Amniotic epithelial cell (primary cell): ENCODE measurements at regions not wholly inside any gene's neighbourhood (a gene's known extent, or its start where the extent isn't known, plus 50 kb on each side); places are given as distances from the start of the nearest gene placed in this dataset.
"Not testable (repeated sequence)": the region's sequence is repeated elsewhere in the genome, so short reads cannot be mapped to it uniquely, and the experiment has no call there.

Experiments used
- DNase-seq: peaks from one replicate; pipeline ENCODE4 v3.0.0-alpha.2; 2010; ENCODE audit warnings: low read depth

DNA sequence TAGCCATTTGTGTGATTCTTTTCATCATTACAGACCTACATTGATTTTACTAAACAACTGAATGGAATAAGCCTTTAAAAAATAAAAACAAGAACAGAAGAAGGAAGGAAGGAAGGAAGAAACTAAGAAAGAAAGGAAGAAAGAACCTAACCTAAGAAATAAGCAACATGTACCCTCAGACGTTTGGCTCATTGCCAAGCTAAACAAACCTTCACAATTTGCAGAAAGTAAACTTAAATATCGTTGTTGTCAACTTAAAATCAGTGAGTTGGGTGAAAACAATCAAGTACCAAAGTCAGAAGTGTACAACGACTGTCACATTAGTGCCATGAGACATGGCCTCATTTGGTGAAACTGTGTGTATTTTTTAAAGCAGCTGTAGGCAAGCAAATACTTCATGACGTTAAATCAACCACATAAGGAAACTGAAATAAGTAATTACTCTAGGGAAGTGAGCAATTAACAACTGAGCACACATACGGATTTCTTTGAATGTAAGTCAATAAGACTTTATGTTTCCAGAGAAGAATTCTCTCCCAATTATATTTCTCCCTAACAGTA, 313.1 kb upstream of the TMPRSS15 start:
- no peak for DNase-seq

DNA sequence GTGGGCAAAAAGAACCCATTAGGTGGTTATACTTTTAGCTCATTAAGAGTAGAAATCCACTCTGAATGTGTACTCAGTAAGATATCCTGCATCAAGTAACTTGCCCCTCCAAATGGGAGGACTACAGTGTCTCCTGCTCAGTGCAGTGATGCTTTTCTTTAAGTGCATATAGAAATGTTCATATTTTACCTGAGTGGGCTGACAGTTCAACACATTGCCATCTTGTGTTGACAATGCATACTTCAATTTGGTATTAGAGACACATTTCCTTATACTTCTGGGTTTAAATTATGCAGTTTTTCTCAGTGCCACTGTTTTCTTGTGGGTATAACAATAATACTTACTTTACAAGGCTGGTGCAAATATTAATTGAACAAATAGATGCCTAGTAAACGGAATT, 318.6 kb upstream of the TMPRSS15 start:
- no peak for DNase-seq

DNA sequence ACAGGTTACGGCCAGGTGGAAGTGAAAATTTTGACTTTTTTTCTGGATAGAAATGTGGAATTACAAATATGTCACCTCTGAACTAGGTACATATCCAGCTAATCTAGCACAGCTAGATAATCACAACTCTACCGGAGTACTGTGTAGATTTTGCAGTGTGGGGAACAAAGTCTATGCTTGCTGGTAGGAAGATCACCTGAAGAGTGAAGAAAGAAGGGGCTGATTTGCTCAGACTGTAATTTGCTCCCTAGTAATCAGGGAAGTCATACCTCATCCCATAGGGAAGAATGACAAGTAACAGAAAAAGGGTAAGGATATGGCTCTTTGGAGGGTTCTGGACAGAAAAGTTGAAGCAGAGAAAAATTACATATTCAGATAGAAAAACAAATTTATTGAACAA, 319.6 kb upstream of the TMPRSS15 start:
- no peak for DNase-seq

DNA sequence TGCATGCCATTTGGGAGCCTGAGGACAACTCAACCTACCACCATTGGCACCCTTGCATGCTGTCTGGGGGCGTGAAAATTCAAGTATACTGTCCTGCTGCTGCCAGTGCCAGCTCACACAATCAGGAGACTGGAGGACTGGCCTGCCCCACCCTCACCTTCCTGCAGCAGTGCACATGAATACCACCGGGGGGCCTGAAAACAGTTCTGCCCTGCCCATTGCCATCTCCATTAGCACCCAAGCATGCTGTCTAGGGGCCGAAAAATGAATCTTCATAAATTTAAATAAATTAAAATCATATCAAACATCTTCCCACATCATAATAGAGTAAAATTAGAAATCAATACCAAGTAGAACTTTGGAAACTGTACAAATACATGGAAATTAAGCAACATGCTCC, 322.1 kb upstream of the TMPRSS15 start:
- peak; percentile 1 for DNase-seq

DNA sequence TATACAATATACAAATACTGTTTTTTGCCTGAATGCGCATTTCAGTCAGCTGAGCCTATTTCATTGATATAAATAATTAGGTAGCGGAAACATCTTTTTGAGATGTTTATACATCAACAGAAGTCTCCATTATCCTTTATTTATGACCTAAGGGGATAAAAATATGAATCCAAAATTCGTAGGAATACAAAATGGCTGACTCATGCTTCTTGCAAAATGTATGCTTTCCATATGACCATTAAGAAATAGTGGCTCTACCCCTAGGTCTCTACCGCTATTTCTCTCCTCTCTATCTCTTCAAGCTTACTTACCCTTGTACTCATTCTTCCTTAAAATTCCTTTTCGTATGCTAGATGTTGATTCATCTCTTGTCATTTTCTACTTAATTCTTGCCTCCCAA, 338.4 kb upstream of the TMPRSS15 start:
- no peak for DNase-seq

DNA sequence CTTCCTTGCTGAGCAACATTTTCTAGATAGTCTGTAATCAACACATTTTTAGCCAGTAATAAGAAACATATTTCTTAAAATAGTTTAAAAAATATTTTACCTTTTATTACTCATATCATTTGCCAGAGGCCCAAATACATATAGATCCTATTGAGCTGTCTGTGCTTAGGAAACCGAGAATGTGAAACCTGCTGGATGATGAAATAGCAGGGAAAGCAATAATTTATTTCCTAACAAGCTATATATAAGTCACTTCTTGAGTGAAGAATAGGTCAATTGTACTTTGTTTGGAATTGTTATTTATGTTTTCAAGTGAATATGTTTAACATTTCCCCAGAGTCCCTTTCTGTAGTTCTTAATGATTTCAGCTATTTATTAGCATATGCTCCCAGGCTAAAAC, 339.9 kb upstream of the TMPRSS15 start:
- peak; percentile 3 for DNase-seq

DNA sequence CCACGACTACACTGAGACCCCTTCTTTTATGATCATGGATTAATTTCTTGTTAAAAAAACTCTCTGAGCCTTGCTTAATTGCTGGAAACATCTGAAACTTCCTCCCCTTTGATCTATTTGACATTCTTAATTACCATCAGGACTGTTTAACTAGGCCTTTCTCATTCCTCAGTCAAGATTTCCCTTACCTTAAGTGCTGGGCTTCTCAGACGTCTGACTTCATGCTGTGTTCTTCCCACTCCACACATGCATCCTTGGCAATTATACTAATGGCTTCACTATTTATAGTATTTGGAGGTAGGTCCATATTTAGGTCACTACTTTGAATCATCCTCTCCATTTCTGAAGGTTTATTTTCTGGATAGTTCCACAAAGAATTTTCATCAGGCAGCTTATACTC, 341.3 kb upstream of the TMPRSS15 start:
- no peak for DNase-seq

DNA sequence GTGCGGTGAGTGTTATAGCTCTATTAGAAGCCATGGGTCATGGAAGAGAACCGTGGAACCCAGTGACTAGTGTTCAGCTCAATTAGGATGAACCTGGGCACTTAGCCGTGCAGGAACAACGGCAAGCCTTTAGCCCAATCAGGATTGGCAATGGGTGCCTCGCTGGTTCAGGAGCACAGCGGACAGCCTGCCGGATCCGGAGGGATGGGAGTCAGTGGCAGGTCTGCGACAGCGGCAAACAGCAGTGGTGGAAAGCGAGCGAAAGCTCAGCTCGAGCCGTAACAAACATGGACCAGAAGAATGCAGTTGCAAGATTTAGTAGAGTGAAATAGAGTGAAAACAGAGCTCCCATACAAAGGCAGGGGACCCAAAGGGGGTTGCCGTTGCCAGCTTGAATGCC, 349.3 kb upstream of the TMPRSS15 start:
- not testable (repeated sequence) for DNase-seq

DNA sequence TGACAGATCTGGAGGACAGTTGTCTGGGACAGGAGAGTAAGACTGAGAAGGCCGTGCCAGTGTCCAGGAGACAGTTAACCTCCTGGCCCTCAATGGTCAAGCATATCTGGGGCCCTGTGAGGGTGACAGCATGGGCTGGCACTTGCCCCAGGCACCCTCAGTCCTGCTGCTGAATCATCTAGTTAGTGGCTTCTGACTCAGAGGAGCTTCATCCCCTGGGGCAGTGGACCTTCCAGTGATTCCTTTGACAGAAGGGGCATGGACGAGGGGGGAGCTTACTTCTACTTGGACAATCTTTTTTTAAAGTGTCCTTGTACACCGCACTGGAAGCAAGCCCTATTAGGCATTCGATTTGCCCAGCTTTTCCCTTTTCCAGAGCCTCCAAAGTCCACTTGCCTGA, 352.7 kb upstream of the TMPRSS15 start:
- DNase-seq, result not testable (repeated sequence)

DNA sequence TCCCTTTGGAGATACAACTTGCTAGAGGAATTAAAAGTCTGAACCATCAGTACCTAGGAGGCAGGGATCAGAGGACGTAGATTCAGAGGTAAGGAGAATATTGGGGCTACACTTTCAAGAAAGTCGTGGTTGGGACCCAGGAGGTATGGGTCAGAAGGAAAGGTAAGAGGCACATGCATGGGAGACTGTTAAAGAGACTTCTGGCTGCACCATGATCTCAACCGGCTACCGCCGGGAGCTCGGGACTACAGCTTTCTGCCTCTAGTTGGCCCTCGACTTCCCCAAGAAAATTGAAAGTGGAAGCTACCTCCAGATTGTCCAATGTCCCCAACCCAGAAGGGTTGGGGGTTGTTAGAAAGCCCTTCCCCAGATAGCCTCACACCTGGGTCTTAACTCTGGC, 355.7 kb upstream of the TMPRSS15 start:
- no peak for DNase-seq

DNA sequence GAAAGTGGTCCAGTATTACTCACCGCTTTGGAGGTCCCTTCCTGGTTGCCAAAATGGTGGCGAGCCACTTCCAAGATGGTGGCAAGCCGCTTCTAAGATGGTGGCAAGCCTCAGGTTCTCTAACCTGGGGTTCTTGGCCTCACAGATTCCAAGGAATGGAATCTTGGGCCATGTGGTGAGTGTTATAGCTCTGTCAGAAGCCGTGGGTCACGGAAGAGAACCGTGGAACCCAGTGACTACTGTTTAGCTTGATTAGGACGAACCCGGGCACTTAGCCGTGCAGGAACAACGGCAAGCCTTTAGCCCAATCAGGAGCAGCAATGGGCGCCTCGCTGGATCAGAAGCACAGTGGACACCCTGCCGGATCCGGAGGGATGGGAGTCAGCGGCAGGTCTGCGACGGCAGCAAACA, 356.2 kb upstream of the TMPRSS15 start:
- no peak for DNase-seq

DNA sequence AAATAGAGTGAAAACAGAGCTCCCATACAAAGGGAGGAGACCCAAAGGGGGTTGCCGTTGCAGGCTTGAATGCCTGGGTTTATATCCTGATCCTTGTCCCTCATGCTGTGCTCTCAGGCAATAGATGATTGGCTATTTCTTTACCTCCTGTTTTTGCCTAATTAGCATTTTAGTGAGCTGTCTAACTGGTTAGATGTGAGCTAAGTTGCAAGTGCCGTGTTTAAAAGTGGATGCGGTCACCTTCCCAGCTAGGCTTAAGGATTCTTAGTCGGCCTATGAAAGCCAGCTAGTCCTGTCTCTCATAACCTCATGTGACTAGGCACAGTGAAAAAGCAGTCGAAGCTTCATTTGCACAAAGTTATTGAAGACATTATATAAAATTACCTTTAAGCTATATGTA, 356.7 kb upstream of the TMPRSS15 start:
- DNase-seq, result no peak

DNA sequence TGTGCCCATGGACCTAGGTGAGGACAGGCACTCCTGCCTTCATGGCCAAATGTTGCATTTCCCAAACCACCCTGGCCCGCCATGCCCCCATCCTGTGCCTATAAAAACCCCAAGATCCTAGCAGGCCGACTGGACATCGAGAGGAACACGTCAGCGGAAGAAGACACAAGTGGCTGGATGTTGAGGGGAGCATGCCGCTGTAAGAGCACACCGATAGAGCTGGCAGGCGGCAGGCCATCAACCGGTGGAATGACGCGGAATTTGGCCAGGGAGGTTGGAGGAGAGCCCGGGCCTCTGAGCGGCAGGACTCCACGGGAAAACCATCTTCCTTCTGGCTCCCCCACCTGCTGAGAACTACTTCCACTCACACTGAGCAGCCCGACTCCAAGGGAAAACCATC, 361.1 kb upstream of the TMPRSS15 start:
- no peak for DNase-seq

DNA sequence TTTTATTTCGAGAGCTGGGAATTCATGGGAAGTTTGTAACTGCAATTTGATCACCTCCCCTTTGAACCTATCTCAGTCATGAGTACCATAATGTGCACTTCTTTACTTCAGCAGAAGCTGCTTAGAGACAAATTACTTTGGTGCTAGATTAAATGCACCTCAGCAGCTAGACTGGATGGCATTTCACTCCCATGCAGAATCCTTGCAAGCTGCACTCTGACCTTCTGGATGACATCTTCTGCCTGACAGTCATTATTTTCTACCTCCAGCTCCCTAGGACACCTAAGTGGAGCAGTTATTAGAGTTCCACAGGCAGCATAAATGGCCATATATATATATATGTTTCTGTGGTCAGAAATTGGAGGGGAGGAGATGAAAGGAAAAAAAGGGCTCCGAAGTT, 366.0 kb upstream of the TMPRSS15 start:
- DNase-seq, result no peak

DNA sequence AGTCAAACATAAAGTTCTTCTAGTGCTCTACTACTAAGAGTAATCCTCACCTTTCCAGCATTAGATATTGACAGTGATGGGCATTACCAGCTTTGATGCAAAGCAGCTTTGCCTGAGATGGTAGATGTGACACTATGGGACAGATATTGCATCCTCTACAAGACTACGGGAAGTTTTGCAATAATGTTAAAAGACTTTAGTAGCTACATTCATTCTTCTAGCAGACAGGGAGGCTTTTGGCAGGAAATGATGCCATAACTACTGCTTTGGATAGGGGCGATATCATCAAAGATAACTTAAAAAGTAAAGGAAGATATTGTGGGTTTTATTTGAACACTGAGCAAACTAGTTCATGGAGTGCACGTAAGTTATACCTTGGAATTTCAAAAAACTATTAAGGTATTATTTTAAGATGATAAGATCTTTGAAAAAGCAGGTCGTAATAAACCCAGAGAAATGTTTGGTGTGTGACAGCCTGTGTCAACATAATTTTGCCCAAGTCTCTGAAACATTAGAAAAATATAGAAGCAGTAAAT, 368.3 kb upstream of the TMPRSS15 start:
- DNase-seq, result peak; percentile 18

DNA sequence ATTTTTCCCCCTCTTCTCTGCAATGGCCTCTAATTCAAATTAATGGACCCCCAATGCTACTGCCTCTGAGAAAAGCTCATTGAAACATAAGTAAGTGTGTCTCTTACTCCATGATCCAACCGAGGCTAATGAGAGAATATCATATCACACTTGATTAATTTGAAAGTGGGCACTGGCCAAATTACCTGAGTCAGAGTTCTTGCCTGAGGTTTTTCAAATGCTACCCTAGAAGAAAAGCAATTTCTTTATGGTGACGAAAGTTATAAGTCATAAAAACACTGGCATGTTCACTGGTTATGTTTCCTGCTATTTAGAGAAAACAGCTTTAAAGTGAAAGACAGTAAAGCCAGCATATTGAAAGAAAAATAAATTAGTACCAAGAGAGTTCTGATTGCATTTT, 368.8 kb upstream of the TMPRSS15 start:
- peak; percentile 93 for DNase-seq

DNA sequence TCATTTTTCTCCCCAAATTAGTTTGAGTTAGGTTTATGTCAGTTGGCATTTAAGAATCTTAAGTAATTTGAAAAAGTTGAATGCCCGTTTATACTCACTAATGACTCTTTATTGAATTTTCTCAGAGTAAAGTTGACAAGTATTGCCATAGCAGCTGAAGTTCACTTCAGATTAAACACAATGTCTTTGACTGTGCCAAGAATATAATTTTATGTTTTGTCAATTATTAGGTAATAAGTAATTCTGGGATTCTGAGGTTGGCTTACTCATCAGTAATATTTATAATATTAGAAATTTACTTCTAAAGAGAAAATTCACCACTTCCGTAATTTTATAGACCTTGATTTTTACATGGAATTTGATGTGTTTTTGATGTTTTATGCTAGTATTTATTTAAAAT, 369.3 kb upstream of the TMPRSS15 start:
- peak; percentile 47 for DNase-seq

DNA sequence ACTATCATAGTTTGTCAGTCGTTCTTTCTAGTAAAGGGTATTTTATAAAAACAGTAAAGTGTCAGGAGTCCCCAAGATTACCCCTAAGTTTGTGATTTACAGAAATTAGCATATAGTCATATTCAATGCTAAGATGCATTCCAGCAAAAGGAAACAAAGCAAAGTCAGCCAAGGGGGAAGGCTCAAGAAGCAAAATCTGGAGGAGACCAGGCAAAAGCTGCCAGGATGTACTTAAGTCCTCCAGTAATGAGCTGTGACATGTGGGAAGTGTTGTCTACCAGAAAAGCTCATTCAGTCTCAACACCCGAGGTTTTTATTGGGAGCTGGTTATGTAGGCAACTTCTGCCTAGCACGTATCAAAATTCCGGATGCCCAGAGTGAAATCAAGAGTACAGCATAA, 373.4 kb upstream of the TMPRSS15 start:
- no peak for DNase-seq

DNA sequence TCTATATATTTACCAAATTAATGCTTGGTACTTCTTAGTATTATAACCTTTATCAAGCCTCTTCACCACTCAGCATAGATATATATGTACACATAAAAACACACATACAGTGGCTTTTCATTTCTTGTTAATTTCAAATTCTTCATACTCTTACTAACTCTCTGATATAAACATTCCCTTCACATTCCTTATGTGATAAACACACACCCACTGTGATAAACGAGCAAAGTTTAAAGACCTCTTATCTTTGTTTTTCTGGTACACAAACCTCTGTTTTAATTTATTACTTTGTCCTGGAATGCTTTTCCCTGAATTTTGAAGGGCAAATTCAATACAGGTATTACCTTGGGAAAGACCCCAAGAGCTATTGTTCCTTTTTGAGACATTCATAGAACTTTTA, 379.1 kb upstream of the TMPRSS15 start:
- DNase-seq, result peak; percentile 59

DNA sequence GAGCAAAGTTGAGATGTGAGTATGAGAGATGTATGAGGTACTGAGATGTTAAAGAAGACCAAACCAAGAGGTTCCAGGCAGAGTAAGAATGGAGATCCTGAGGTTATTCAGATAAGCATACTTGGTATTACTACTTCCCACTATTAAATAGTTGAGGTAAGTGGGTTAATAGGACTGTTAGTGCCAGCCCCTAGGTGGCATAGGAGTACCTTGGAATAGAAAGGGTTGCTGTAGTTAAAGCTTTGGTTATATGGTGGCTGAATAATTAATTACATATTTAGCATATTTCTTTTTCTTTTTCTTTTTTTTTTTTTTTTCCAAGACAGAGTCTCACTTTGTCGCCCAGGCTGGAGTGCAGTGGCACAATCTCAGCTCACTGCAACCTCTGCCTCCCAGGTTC, 397.9 kb upstream of the TMPRSS15 start:
- DNase-seq, result peak; percentile 64

DNA sequence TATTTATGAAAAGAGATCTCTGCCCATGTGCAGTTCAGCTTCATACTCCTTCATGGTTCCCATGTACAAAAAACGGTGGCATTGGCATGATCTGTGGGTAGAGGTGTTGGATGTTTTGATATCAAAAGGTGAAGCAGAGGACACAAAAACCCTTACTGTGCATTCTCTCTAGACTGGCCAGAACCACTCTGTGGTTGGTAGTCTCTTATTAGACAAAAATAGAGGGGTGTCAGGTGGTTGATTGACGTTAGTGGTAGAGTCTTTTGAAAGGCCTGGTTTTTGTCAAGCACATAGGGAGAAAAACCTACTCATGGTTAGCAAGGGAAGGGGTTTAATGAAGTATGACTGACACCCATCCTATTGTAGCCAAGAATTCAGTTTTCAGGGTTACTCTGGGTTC, 400.0 kb upstream of the TMPRSS15 start:
- no peak for DNase-seq

DNA sequence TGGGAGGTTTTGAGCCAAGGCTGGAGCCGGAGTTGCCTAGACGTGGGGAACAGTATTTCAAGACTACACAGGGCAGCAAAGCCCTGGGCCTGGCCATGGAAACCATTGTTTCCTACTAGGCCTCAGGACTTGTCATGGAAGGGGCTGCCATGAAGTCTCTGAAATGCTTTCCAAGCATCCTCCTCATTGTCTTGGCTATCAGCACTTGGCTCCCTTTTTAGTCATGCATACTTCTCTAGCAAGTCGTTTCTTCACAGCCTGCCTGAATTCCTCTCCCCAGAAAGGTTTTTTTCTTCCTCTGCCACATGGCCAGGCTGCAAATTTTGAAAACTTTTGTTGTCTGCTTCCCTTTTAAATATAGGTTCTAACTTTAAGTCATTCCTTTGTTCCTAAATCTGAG, 406.6 kb upstream of the TMPRSS15 start:
- DNase-seq, result no peak

DNA sequence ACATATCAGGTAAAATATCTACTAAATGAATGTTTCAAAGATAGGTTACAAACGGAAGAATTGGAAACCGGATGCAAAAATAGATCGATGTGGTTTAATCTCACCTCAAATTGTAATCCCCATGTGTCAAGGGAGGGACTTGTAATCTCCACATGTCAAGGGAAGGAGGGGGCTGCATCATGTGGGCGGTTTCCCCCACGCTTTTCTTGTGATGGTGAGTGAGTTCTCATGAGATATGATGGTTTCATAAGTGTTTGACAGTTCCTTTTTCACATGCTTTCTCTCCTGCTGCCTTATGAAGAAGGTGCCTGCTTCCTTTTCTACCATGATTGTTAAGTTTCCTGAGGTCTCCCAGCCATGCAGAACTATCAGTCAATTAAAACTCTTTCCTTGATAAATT, 408.7 kb upstream of the TMPRSS15 start:
- DNase-seq, result peak; percentile 73

DNA sequence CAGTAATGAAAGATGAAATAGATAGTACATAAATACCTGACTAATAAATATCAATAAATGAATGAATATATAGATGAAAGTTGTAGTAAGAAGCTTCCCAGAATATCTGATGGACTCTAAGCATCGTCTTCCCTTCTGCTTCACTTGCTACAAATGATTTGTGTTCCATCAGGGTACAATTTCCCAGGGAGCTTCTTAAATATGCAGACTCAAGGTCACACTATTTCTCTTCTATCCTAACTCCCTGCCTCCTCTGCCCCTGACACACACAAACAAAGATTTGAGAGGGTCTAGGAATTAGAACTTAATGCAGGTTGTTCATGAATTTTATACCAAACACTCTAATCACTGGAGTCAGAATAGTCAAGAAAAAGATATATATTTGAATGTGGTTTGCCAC, 415.9 kb upstream of the TMPRSS15 start:
- DNase-seq, result no peak

DNA sequence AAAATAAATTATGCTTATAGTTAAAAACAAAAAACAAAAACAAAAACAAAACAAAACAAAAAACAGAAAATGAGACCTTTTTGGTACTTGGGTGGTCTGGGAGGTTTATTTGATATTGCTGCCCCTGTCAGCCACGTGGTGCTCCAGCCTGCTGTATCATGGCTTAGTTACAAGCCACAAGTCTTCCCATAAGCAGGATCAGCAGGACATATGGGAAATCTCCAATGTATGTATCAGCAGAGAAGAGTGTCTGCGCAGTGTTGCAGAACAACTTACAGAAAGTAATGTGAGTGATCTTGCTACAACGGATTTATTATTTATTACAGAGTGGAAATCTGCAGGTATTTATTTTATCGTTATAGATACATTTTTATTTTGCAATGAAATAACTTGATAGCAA, 423.0 kb upstream of the TMPRSS15 start:
- DNase-seq, result no peak
